ENCODE measurements at regions not wholly inside any gene's neighbourhood (a gene's known extent, or its start where the extent isn't known, plus 50 kb on each side); places are given as distances from the start of the nearest gene placed in this dataset.

GRCh38 chr5:3684118-3684517 lies 88.5 kb downstream of the IRX1 start:
- no peak overlapping the region for H3K27ac ChIP-seq (replicated peaks)
- no peak for DNase-seq (ENCODE audit: low read depth in 1 of 2, low spot score in 1 of 2)
- TF ChIP-seq CTCF (IDR thresholded peaks at IDR 0.05; ENCODE audit: insufficient read depth, low read length) (no peak), POLR2AphosphoS5 (IDR thresholded peaks at IDR 0.05; ENCODE audit: low read depth) (no peak), SPI1 (IDR thresholded peaks at IDR 0.05; ENCODE audit: borderline replicate concordance, low read depth) (no peak), GABPA (IDR thresholded peaks at IDR 0.05; ENCODE audit: low read depth) (no peak)
- TF ChIP-seq, protein P1, sequence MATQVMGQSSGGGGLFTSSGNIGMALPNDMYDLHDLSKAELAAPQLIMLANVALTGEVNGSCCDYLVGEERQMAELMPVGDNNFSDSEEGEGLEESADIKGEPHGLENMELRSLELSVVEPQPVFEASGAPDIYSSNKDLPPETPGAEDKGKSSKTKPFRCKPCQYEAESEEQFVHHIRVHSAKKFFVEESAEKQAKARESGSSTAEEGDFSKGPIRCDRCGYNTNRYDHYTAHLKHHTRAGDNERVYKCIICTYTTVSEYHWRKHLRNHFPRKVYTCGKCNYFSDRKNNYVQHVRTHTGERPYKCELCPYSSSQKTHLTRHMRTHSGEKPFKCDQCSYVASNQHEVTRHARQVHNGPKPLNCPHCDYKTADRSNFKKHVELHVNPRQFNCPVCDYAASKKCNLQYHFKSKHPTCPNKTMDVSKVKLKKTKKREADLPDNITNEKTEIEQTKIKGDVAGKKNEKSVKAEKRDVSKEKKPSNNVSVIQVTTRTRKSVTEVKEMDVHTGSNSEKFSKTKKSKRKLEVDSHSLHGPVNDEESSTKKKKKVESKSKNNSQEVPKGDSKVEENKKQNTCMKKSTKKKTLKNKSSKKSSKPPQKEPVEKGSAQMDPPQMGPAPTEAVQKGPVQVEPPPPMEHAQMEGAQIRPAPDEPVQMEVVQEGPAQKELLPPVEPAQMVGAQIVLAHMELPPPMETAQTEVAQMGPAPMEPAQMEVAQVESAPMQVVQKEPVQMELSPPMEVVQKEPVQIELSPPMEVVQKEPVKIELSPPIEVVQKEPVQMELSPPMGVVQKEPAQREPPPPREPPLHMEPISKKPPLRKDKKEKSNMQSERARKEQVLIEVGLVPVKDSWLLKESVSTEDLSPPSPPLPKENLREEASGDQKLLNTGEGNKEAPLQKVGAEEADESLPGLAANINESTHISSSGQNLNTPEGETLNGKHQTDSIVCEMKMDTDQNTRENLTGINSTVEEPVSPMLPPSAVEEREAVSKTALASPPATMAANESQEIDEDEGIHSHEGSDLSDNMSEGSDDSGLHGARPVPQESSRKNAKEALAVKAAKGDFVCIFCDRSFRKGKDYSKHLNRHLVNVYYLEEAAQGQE (IDR thresholded peaks at IDR 0.05; ENCODE audit: insufficient replicate concordance, low read depth), result no peak

GRCh38 chr5:3684771-3685354 lies 89.2 kb downstream of the IRX1 start:
- no peak for DNase-seq (ENCODE audit: low read depth in 1 of 2, low spot score in 1 of 2)
- Histone ChIP-seq H3K27ac (replicated peaks) (no peak overlapping the region), H3K4me3 (replicated peaks; ENCODE audit: insufficient read depth, low read length) (no peak overlapping the region), H3K27me3 (ENCODE audit: insufficient read depth, poor library complexity, severe bottlenecking) (no peaks in the 10 kb centered on the region)
- TF ChIP-seq POLR2AphosphoS5 (IDR thresholded peaks at IDR 0.05; ENCODE audit: low read depth), result no peak

More at GRCh38 chr5:3684118-3684517, 88.5 kb downstream of the IRX1 start:
- H3K27me3 ChIP-seq (ENCODE audit: insufficient read depth, poor library complexity, severe bottlenecking), result no peaks in the 10 kb centered on the region
- no peak overlapping the region for H3K4me3 ChIP-seq (replicated peaks; ENCODE audit: insufficient read depth, low read length)

- TF ChIP-seq CTCF (IDR thresholded peaks at IDR 0.05; ENCODE audit: insufficient read depth, low read length), result no peak
- no peak for TF ChIP-seq POLR2AphosphoS5 (IDR thresholded peaks at IDR 0.05; ENCODE audit: low read depth)
- TF ChIP-seq SPI1 (IDR thresholded peaks at IDR 0.05; ENCODE audit: borderline replicate concordance, low read depth), result no peak
- no peak for TF ChIP-seq GABPA (IDR thresholded peaks at IDR 0.05; ENCODE audit: low read depth)
- TF ChIP-seq, protein P1 (IDR thresholded peaks at IDR 0.05; ENCODE audit: insufficient replicate concordance, low read depth), result no peak
- no peaks in the 10 kb centered on the region for H3K27me3 ChIP-seq (ENCODE audit: insufficient read depth, poor library complexity, severe bottlenecking)
- H3K4me3 ChIP-seq (replicated peaks; ENCODE audit: insufficient read depth, low read length), result no peak overlapping the region
- DNase-seq (ENCODE audit: low read depth in 1 of 2, low spot score in 1 of 2), result no peak
- no peak overlapping the region for H3K27ac ChIP-seq (replicated peaks)
These were observed 99.2 kb downstream of the IRX1 start for GRCh38 chr5:3694819-3695218.

DNA sequence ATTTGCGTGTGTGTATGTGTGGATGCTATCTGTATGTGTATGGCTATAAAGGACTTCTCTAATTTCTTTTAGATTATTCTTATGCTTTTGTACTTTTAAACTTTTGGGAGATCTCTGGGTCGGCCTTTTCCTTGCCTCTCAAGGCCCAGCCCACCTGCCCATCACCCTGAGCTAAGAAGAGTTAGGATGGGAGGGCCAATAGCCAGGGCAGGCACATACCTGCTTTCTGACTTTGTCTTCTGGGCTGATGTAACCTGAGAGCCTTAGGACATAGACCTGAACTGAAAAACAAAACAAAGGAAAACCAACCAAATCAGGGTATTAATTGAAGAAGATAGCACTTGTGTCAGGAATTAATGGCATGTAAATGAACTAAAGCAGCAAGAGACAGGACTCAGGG lies 100.2 kb downstream of the IRX1 start:
- Histone ChIP-seq H3K4me3 (replicated peaks; ENCODE audit: insufficient read depth, low read length) (no peak overlapping the region), H3K27ac (replicated peaks) (no peak overlapping the region), H3K27me3 (ENCODE audit: insufficient read depth, poor library complexity, severe bottlenecking) (no peaks in the 10 kb centered on the region)
- DNase-seq (ENCODE audit: low read depth in 1 of 2, low spot score in 1 of 2), result no peak
- TF ChIP-seq GABPA (IDR thresholded peaks at IDR 0.05; ENCODE audit: low read depth), result no peak
- TF ChIP-seq SPI1 (IDR thresholded peaks at IDR 0.05; ENCODE audit: borderline replicate concordance, low read depth), result no peak
- TF ChIP-seq, protein P1 (IDR thresholded peaks at IDR 0.05; ENCODE audit: insufficient replicate concordance, low read depth), result no peak
- TF ChIP-seq POLR2AphosphoS5 (IDR thresholded peaks at IDR 0.05; ENCODE audit: low read depth), result no peak
- TF ChIP-seq CTCF (IDR thresholded peaks at IDR 0.05; ENCODE audit: insufficient read depth, low read length), result no peak
